SK-N-SH (cell line): ENCODE measurements at regions not wholly inside any gene's neighbourhood (a gene's known extent, or its start where the extent isn't known, plus 50 kb on each side); places are given as distances from the start of the nearest gene placed in this dataset.

Experiments
- CTCF ChIA-PET: fragments of 300-600, 350-600 bp; formaldehyde crosslinking; extraction: SDS; loops from one replicate; lab custom pipeline; 2021; lab: Yijun Ruan, JAX
- POLR2A ChIA-PET: fragments of 350-600 bp; sonication (Branson Sonifier 250); formaldehyde crosslinking; extraction: SDS; loops from one replicate; lab custom pipeline; 2020; ENCODE audit warnings: antibody characterized with exemption, inconsistent platforms; lab: Yijun Ruan, JAX
- DNase-seq: peaks from one replicate; pipeline ENCODE4 v3.0.0; 2012
- H2AFZ ChIP-seq: fragments of 200-600 bp; sonication (generic); 2 replicates; pipeline ENCODE4 v1.8.1; 2016; ENCODE audit warnings: antibody characterized with exemption, mild to moderate bottlenecking, low read depth
- H3F3A ChIP-seq: fragments of 200-600 bp; sonication (generic); replicated peaks from 2 replicates; pipeline ENCODE3; 2016; ENCODE audit warnings: antibody characterized with exemption, mild to moderate bottlenecking; ENCODE audit not compliant: insufficient read depth
- H3K27ac ChIP-seq, 2 experiments: fragments of 200-500 bp in 1 of 2; fragments of 200-600 bp in 1 of 2; sonication (Bioruptor generic) in 1 of 2; sonication (generic), shearing (Covaris generic) in 1 of 2; 2 replicates each; pipeline versions ENCODE4 v1.5.1 to v1.6.1; 2014 to 2016; ENCODE audit warnings: low read depth in 2 of 2, inconsistent platforms in 1 of 2, low read length in 1 of 2, mild to moderate bottlenecking in 1 of 2, mixed read lengths in 1 of 2
- H3K27me3 ChIP-seq: fragments of 200-600 bp; sonication (generic), shearing (Covaris generic); 2 replicates; pipeline ENCODE4 v1.6.1; 2016; ENCODE audit warnings: mixed run types; ENCODE audit not compliant: insufficient read depth
- H3K36me3 ChIP-seq, 2 experiments: fragments of 200-500 bp in 1 of 2; fragments of 200-600 bp in 1 of 2; sonication (Bioruptor generic) in 1 of 2; sonication (generic) in 1 of 2; replicated peaks in 1 of 2; 2 replicates each; pipeline versions ENCODE3 to v1.5.1; 2014 to 2016; ENCODE audit warnings: low read length in 1 of 2, mild to moderate bottlenecking in 1 of 2; ENCODE audit not compliant: insufficient read depth in 2 of 2, control insufficient read depth in 1 of 2
- H3K4me1 ChIP-seq, 2 experiments: fragments of 200-500 bp in 1 of 2; fragments of 200-600 bp in 1 of 2; sonication (Bioruptor generic) in 1 of 2; sonication (generic), shearing (Covaris generic) in 1 of 2; 2 replicates each; pipeline versions ENCODE4 v1.5.1 to v1.6.1; 2014 to 2016; ENCODE audit warnings: low read depth in 1 of 2, low read length in 1 of 2, mixed run types in 1 of 2; ENCODE audit not compliant: insufficient read depth in 2 of 2, control insufficient read depth in 1 of 2
- H3K4me2 ChIP-seq: fragments of 200-600 bp; sonication (generic), shearing (Covaris generic); 2 replicates; pipeline ENCODE4 v1.6.1; 2017; ENCODE audit warnings: mixed run types
- H3K4me3 ChIP-seq, 2 experiments: fragments of 200-500 bp in 1 of 2; fragments of 200-600 bp in 1 of 2; sonication (Bioruptor generic) in 1 of 2; sonication (generic), shearing (Covaris generic) in 1 of 2; 2 replicates each; pipeline versions ENCODE4 v1.5.1 to v1.8.1; 2014 to 2016; ENCODE audit warnings: low read depth in 2 of 2, inconsistent platforms in 1 of 2, low read length in 1 of 2, mild to moderate bottlenecking in 1 of 2, mixed read lengths in 1 of 2, moderate library complexity in 1 of 2
- H3K79me2 ChIP-seq: fragments of 200-600 bp; sonication (generic); 2 replicates; pipeline ENCODE4 v1.8.1; 2017; ENCODE audit warnings: mild to moderate bottlenecking; ENCODE audit not compliant: insufficient read depth
- H3K9ac ChIP-seq: fragments of 200-600 bp; sonication (generic); 2 replicates; pipeline ENCODE4 v1.6.1; 2017; ENCODE audit warnings: mixed run types
- H3K9me2 ChIP-seq: fragments of 200-600 bp; sonication (generic); 2 replicates; pipeline ENCODE4 v1.6.1; 2017; ENCODE audit warnings: mixed run types
- H3K9me3 ChIP-seq: fragments of 200-600 bp; sonication (generic); 2 replicates; pipeline ENCODE4 v1.6.1; 2017; ENCODE audit warnings: mixed run types, mild to moderate bottlenecking, moderate library complexity
- H4K20me1 ChIP-seq: fragments of 200-600 bp; sonication (generic); 2 replicates; pipeline ENCODE4 v1.6.1; 2017; ENCODE audit warnings: mild to moderate bottlenecking, mixed run types; ENCODE audit not compliant: insufficient read depth
- CHD2 ChIP-seq: fragments of 150-350 bp; IDR thresholded peaks from 2 replicates; pipeline ENCODE4 v1.6.1; 2018; ENCODE audit warnings: low read length; ENCODE audit not compliant: partially characterized antibody
- EP300 ChIP-seq, 2 experiments: IDR thresholded peaks; 2 replicates each; pipeline versions ENCODE4 v1.4.0 to v1.6.1; 2012; ENCODE audit warnings: borderline replicate concordance in 1 of 2, low read depth in 1 of 2, low read length in 1 of 2
- EZH2phosphoT487 ChIP-seq: fragments of 200-600 bp; sonication (generic); IDR thresholded peaks from 2 replicates; pipeline ENCODE4 v1.6.1; 2017; ENCODE audit warnings: low read depth, mixed run types, mild to moderate bottlenecking, antibody characterized with exemption, moderate library complexity, borderline replicate concordance
- FOSL2 ChIP-seq: IDR thresholded peaks from 2 replicates; pipeline ENCODE4 v1.4.0; 2012; ENCODE audit warnings: low read depth, mild to moderate bottlenecking, moderate library complexity, borderline replicate concordance
- FOXM1 ChIP-seq: IDR thresholded peaks from 2 replicates; pipeline ENCODE4 v1.4.0; 2012; ENCODE audit warnings: low read depth, mild to moderate bottlenecking
- GATA2 ChIP-seq: sonication (generic); formaldehyde crosslinking; IDR thresholded peaks from 2 replicates; pipeline ENCODE4 v1.5.0; 2020; ENCODE audit warnings: mild to moderate bottlenecking, missing genetic modification reagents
- JUND ChIP-seq: IDR thresholded peaks from 2 replicates; pipeline ENCODE4 v1.4.0; 2012
- MEF2A ChIP-seq: IDR thresholded peaks from 2 replicates; pipeline ENCODE4 v1.4.0; 2012; ENCODE audit warnings: low read depth, borderline replicate concordance
- MXI1 ChIP-seq: IDR thresholded peaks from 2 replicates; pipeline ENCODE4 v1.6.1; 2012; ENCODE audit warnings: mild to moderate bottlenecking, low read depth, low read length, improper control_type of control experiment
- POLR2AphosphoS5 ChIP-seq: IDR thresholded peaks from 2 replicates; pipeline ENCODE4 v1.6.1; 2012; ENCODE audit warnings: low read depth, low read length
- RAD21 ChIP-seq: IDR thresholded peaks from 2 replicates; pipeline ENCODE4 v1.6.1; 2012; ENCODE audit warnings: mild to moderate bottlenecking, low read length
- RCOR1 ChIP-seq: fragments of 150-350 bp; IDR thresholded peaks from 2 replicates; pipeline ENCODE4 v1.6.1; 2017; ENCODE audit warnings: antibody characterized with exemption, low read length
- REST ChIP-seq: IDR thresholded peaks from 2 replicates; pipeline ENCODE4 v1.6.1; 2012; ENCODE audit warnings: mild to moderate bottlenecking, low read depth, low read length, moderate library complexity
- RXRA ChIP-seq: IDR thresholded peaks from 2 replicates; pipeline ENCODE4 v1.4.0; 2012; ENCODE audit warnings: low read depth, mild to moderate bottlenecking, borderline replicate concordance
- SIN3A ChIP-seq: IDR thresholded peaks from 2 replicates; pipeline ENCODE4 v1.6.1; 2012; ENCODE audit warnings: low read depth, mild to moderate bottlenecking, low read length, moderate library complexity, borderline replicate concordance
- TAF1 ChIP-seq: IDR thresholded peaks from 2 replicates; pipeline ENCODE4 v1.6.1; 2012; ENCODE audit warnings: low read depth, mild to moderate bottlenecking, low read length, moderate library complexity, borderline replicate concordance
- TCF12 ChIP-seq: IDR thresholded peaks from 2 replicates; pipeline ENCODE4 v1.4.0; 2012
- TEAD4 ChIP-seq: IDR thresholded peaks from 2 replicates; pipeline ENCODE4 v1.4.0; 2012; ENCODE audit warnings: mild to moderate bottlenecking, borderline replicate concordance; ENCODE audit not compliant: insufficient read depth
- USF2 ChIP-seq: fragments of 150-350 bp; IDR thresholded peaks from 2 replicates; pipeline ENCODE4 v1.6.1; 2017; ENCODE audit warnings: antibody characterized with exemption, low read length, low read depth, borderline replicate concordance
- WGBS: methylation state at CpG from one replicate; pipeline ENCODE4 v1.1.6; 2017; ENCODE audit warnings: low lambda C conversion rate; 5-methylcytosine and 5-hydroxymethylcytosine counted together
- TF ChIP-seq, protein P1 (sequence below): IDR thresholded peaks from 2 replicates; pipeline ENCODE4 v1.4.0; 2012; ENCODE audit warnings: low read depth

- CTCF ChIA-PET, result no interaction called here
- Histone ChIP-seq H3K36me3 (no peaks in the 10 kb centered on the region), H2AFZ (no peak overlapping the region), H3F3A (no peaks in the 10 kb centered on the region), H4K20me1 (no peaks in the 10 kb centered on the region), H3K9me3 (0 out of 2 replicates have a peak, but pooled peaks cover 3% of the 10 kb centered on the region), H3K4me2 (no peak overlapping the region), H3K79me2 (no peaks in the 10 kb centered on the region), H3K4me1 (peaks cover 0 to 14% of the 10 kb centered on the region in 2 experiments; a peak in 2 of 4 replicates), H3K9me2 (no peaks in the 10 kb centered on the region), H3K4me3 (no peak overlapping the region), H3K27me3 (no peaks in the 10 kb centered on the region), H3K27ac (no peak overlapping the region)
- 18% methylated on average over 4 of the region's 4 CpGs for WGBS
- POLR2A ChIA-PET, result no interaction called here
- no peak for DNase-seq
- no peak for TF ChIP-seq FOXM1
- no peak for TF ChIP-seq TAF1
- no peak for TF ChIP-seq REST
- no peak for TF ChIP-seq RAD21
- TF ChIP-seq SIN3A, result no peak
- TF ChIP-seq MEF2A, result no peak
- TF ChIP-seq, protein P1, sequence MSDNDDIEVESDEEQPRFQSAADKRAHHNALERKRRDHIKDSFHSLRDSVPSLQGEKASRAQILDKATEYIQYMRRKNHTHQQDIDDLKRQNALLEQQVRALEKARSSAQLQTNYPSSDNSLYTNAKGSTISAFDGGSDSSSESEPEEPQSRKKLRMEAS, result no peak
- TF ChIP-seq CHD2, result no peak
- TF ChIP-seq RCOR1, result no peak
- TF ChIP-seq TCF12, result no peak
- no peak for TF ChIP-seq POLR2AphosphoS5
- no peak for TF ChIP-seq EZH2phosphoT487
- TF ChIP-seq, all 33 proteins: peak for 0
- no peak overlapping the region for H3K9ac ChIP-seq
Measured at GRCh38 chr20:41992481-41992880, 374.3 kb upstream of the CHD6 start.

GRCh38 chr20:41991412-41991811 is 373.2 kb upstream of the CHD6 start:
- Histone ChIP-seq H3K79me2 (no peaks in the 10 kb centered on the region), H3K27me3 (no peaks in the 10 kb centered on the region), H2AFZ (no peak overlapping the region), H3K9me3 (0 out of 2 replicates have a peak, but pooled peaks cover 3% of the 10 kb centered on the region), H3K9ac (no peak overlapping the region), H3K27ac (no peak overlapping the region; a peak in 1 of 4 replicates), H4K20me1 (no peaks in the 10 kb centered on the region), H3K4me1 (peaks cover 0 to 14% of the 10 kb centered on the region in 2 experiments; a peak in 2 of 4 replicates), H3F3A (no peaks in the 10 kb centered on the region), H3K9me2 (no peaks in the 10 kb centered on the region), H3K4me2 (no peak overlapping the region), H3K4me3 (no peak overlapping the region), H3K36me3 (no peaks in the 10 kb centered on the region)
- DNase-seq, result no peak
- POLR2A ChIA-PET, result no interaction called here
- CTCF ChIA-PET, result interaction anchor here (1.1 to 1.6 kb wide), 2 partner anchors 36 to 57 kb away, joined by 3 to 5 read pairs; no protein-coding TSS in a partner anchor
- WGBS, result 8% methylated on average over 1 of the region's 1 CpG
- no peak for TF ChIP-seq JUND
- TF ChIP-seq RXRA, result no peak
- no peak for TF ChIP-seq TCF12
- TF ChIP-seq MXI1, result no peak
- TF ChIP-seq RCOR1, result no peak
- TF ChIP-seq TEAD4, result no peak
- no peak for TF ChIP-seq USF2
- TF ChIP-seq GATA2, result no peak
- TF ChIP-seq REST, result no peak
- no peak for TF ChIP-seq EP300 (IDR thresholded peaks at IDR 0.05; ENCODE audit: borderline replicate concordance in 1 of 2, low read depth in 1 of 2, low read length in 1 of 2)
- no peak for TF ChIP-seq FOSL2
